Calu3 (cell line): ENCODE measurements at regions not wholly inside any gene's neighbourhood (a gene's known extent, or its start where the extent isn't known, plus 50 kb on each side); places are given as distances from the start of the nearest gene placed in this dataset.

Experiments used
- BruUV-seq: library from RNA; stranded (reverse); fragments of 400-500 nt; replicated peaks from 2 replicates; lab custom pipeline; 2021; lab: Mats Ljungman, UMichigan
- CTCF ChIA-PET: fragments of 300-600 bp; sonication (Branson Sonifier 250); formaldehyde crosslinking; loops from one replicate; lab custom pipeline; 2022; ENCODE audit warnings: antibody characterized with exemption; lab: Charles Lee
- DNase-seq: peaks from one replicate; pipeline ENCODE4 v3.0.0; 2022
- H3K27ac Mint-ChIP-seq: one replicate; pipeline ENCODE4 v1.8.0; 2022; ENCODE audit warnings: mixed read lengths; ENCODE audit not compliant: unreplicated experiment
- H3K27me3 Mint-ChIP-seq: one replicate; pipeline ENCODE4 v1.8.0; 2022; ENCODE audit warnings: mixed read lengths; ENCODE audit not compliant: unreplicated experiment
- H3K36me3 Mint-ChIP-seq: one replicate; pipeline ENCODE4 v1.8.0; 2022; ENCODE audit warnings: mild to moderate bottlenecking, moderate library complexity, mixed read lengths; ENCODE audit not compliant: insufficient read depth, unreplicated experiment
- H3K4me1 Mint-ChIP-seq: one replicate; pipeline ENCODE4 v1.8.0; 2022; ENCODE audit warnings: mild to moderate bottlenecking, low read depth, mixed read lengths; ENCODE audit not compliant: unreplicated experiment
- H3K4me3 Mint-ChIP-seq: one replicate; pipeline ENCODE4 v1.8.0; 2022; ENCODE audit warnings: mild to moderate bottlenecking, low read depth, moderate library complexity, mixed read lengths; ENCODE audit not compliant: unreplicated experiment
- H3K9me3 Mint-ChIP-seq: one replicate; pipeline ENCODE4 v1.8.0; 2022; ENCODE audit warnings: low read depth, mixed read lengths; ENCODE audit not compliant: unreplicated experiment
- CTCF ChIP-seq: fragments of 200-600 bp; IDR thresholded peaks from one replicate; pipeline ENCODE4 v1.8.0; 2022; ENCODE audit warnings: antibody characterized with exemption; ENCODE audit not compliant: unreplicated experiment
- intact Hi-C: fragments of 100-400 bp; cut with micrococcal nuclease; formaldehyde crosslinking; loops from one replicate; pipeline ENCODE4 v1.10.0; 2022; ENCODE audit not compliant: unreplicated experiment

- CTCF ChIA-PET = interaction anchor here (0.5 kb wide), 1 partner anchor 204 kb away, joined by 5 read pairs; no protein-coding TSS in a partner anchor
- no peak for DNase-seq
- BruUV-seq = no TSS peak
- H3K4me1 Mint-ChIP-seq = peaks cover 18% of the 10 kb centered on the region
- H3K4me3 Mint-ChIP-seq = no peak overlapping the region
- no peaks in the 10 kb centered on the region for H3K9me3 Mint-ChIP-seq
- intact Hi-C loops = no loop called here
- peaks cover 39% of the 10 kb centered on the region for H3K27me3 Mint-ChIP-seq
- TF ChIP-seq CTCF = no peak
- H3K27ac Mint-ChIP-seq = no peak overlapping the region
- no peaks in the 10 kb centered on the region for H3K36me3 Mint-ChIP-seq
Measured at GRCh38 chr18:30625961-30626360, 416.6 kb downstream of the DSC3 start.

- DNase-seq = no peak
- H3K4me1 Mint-ChIP-seq = peaks cover 18% of the 10 kb centered on the region
- BruUV-seq = no TSS peak
- H3K27ac Mint-ChIP-seq = no peak overlapping the region
- CTCF ChIA-PET = no interaction called here
- intact Hi-C loops = no loop called here
- H3K36me3 Mint-ChIP-seq = no peaks in the 10 kb centered on the region
- H3K4me3 Mint-ChIP-seq = no peak overlapping the region
- no peak for TF ChIP-seq CTCF
- peaks cover 15% of the 10 kb centered on the region for H3K27me3 Mint-ChIP-seq
- no peaks in the 10 kb centered on the region for H3K9me3 Mint-ChIP-seq
Measured at GRCh38 chr18:30623401-30624065, 419.0 kb downstream of the DSC3 start.

GRCh38 chr18:30622635-30623034 lies 419.9 kb downstream of the DSC3 start:
- Mint-ChIP-seq H3K27ac (no peak overlapping the region), H3K36me3 (no peaks in the 10 kb centered on the region), H3K4me3 (no peak overlapping the region), H3K27me3 (peaks cover 13% of the 10 kb centered on the region), H3K4me1 (peaks cover 18% of the 10 kb centered on the region), H3K9me3 (no peaks in the 10 kb centered on the region)
- CTCF ChIA-PET = interaction anchor here (0.5 kb wide), 1 partner anchor 166 kb away, joined by 3 read pairs; no protein-coding TSS in a partner anchor
- BruUV-seq = no TSS peak
- DNase-seq = no peak
- TF ChIP-seq CTCF = no peak
- intact Hi-C loops = no loop called here

GRCh38 chr18:30622104-30622503 lies 420.4 kb downstream of the DSC3 start:
- no peaks in the 10 kb centered on the region for H3K36me3 Mint-ChIP-seq
- CTCF ChIA-PET = interaction anchor here (0.5 kb wide), 1 partner anchor 165 kb away, joined by 3 read pairs; no protein-coding TSS in a partner anchor
- H3K9me3 Mint-ChIP-seq = no peaks in the 10 kb centered on the region
- peaks cover 13% of the 10 kb centered on the region for H3K27me3 Mint-ChIP-seq
- intact Hi-C loops = no loop called here
- no peak overlapping the region for H3K4me3 Mint-ChIP-seq
- H3K27ac Mint-ChIP-seq = no peak overlapping the region
- no peak for DNase-seq
- peaks cover 18% of the 10 kb centered on the region for H3K4me1 Mint-ChIP-seq
- BruUV-seq = no TSS peak
- no peak for TF ChIP-seq CTCF
